Motor neuron (in vitro differentiated cells): ENCODE measurements at regions not wholly inside any gene's neighbourhood (a gene's known extent, or its start where the extent isn't known, plus 50 kb on each side); places are given as distances from the start of the nearest gene placed in this dataset.
A peak's percentile ranks its signal among the peaks of the same experiment; 100 is the strongest.
"Not testable (repeated sequence)": the region's sequence is repeated elsewhere in the genome, so short reads cannot be mapped to it uniquely, and the experiment has no call there.

Source experiments
- ATAC-seq, 8 experiments: fragments of 200-7000 bp; cut with Tn5 transposase; replicated peaks in 6 of 8; 2 replicates each; pipeline ENCODE4 v1.8.0; 2021; ENCODE audit warnings: mild to moderate bottlenecking in 8 of 8, moderate library complexity in 8 of 8
- H3K27ac ChIP-seq, 2 donors: fragments of 250-450 bp; sonication (Bioruptor Pico); 2 replicates each; pipeline ENCODE4 v1.9.0; 2021; ENCODE audit warnings: antibody characterized with exemption in 2 of 2, mild to moderate bottlenecking in 2 of 2, moderate library complexity in 1 of 2
- H3K4me1 ChIP-seq, 2 donors: fragments of 250-450 bp; sonication (Bioruptor Pico); replicated peaks in 1 of 2; 2 replicates each; pipeline ENCODE4 v1.6.1; 2021; ENCODE audit warnings: antibody characterized with exemption in 2 of 2, mild to moderate bottlenecking in 2 of 2, moderate library complexity in 1 of 2
- H3K4me3 ChIP-seq, 5 donors: fragments of 250-450 bp; sonication (Bioruptor Pico); 2 replicates each; pipeline ENCODE4 v1.9.0; 2021; ENCODE audit warnings: antibody characterized with exemption in 5 of 5, mild to moderate bottlenecking in 5 of 5, moderate library complexity in 4 of 5
- WGBS, 10 experiments: fragments of 450-650 bp; shearing (Covaris generic); methylation state at CpG; one replicate each; pipeline ENCODE4 v1.0.0; 2022; 5-methylcytosine and 5-hydroxymethylcytosine counted together
- in situ Hi-C, 9 experiments: fragments of 400-800 bp; cut with MboI; loops; one replicate each; pipeline ENCODE4 v1.15.0; 2021; ENCODE audit warnings: low sequenced_read_pairs in 9 of 9, low pct_unique_long_range_greater_than_20kb in 2 of 9; ENCODE audit not compliant: unreplicated experiment in 9 of 9

- ATAC-seq, result no peak
- WGBS, 10 experiments, result 0 to 73% (median 41%) methylated on average over 1 of the region's 1 CpG; no CpG with 5 or more reads in 2 of the 10 experiments
- Histone ChIP-seq H3K4me1 (no peaks in the 10 kb centered on the region), H3K27ac (no peak overlapping the region), H3K4me3 (no peak overlapping the region)
- in situ Hi-C loops, result no loop called here
Observed at GRCh38 chr2:75846683-75847190, 136.0 kb upstream of the GCFC2 start.

DNA sequence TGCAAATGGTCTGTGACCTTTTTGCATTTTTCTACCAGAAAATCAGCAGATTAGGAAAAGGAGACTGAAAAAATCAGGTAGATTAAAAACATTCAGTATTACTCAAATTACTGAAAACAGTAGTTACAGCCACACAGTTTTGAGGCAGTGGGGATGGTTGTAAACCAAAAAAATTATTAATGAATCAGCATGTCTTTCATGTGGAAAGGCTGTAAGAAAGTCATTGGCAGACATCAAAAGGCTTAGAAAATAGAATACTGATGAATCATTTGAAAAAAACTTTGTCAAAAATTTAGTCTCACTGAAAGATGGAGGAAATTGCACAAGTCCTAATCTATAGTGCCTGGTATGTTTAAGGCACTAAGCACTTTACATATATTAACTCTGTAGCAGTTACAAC is 133.9 kb upstream of the GCFC2 start:
- no peak overlapping the region for H3K4me3 ChIP-seq
- in situ Hi-C loops, result no loop called here
- H3K27ac ChIP-seq, result no peak overlapping the region
- H3K4me1 ChIP-seq, result no peaks in the 10 kb centered on the region
- ATAC-seq, result peak in 2 of 8 experiments; percentile 27 to 60

DNA sequence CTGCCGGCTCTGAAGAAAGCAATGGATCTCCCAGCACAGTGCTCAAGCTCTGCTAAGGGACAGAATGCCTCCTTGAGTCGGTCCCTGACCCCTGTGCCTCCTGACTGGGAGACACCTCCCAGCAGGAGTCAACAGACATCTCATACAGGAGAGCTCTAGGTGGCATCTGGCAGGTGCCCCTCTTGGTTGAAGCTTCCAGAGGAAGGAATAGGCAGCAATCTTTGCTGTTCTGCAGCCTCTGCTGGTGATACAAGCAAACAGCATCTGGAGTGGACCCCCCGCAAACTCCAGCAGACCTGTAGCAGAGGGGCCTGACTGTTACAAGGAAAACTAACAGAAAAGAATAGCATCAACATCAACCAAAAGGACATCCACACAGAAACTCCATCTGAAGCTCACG is 123.9 kb upstream of the GCFC2 start:
- H3K27ac ChIP-seq, ATAC-seq, H3K4me3 ChIP-seq, in situ Hi-C loops, H3K4me1 ChIP-seq: not testable (repeated sequence)
- 18 to 100% (median 88%) methylated on average over 1 to 2 of the region's 4 CpGs; no CpG with 5 or more reads in 1 of the 10 experiments for WGBS, 10 experiments

DNA sequence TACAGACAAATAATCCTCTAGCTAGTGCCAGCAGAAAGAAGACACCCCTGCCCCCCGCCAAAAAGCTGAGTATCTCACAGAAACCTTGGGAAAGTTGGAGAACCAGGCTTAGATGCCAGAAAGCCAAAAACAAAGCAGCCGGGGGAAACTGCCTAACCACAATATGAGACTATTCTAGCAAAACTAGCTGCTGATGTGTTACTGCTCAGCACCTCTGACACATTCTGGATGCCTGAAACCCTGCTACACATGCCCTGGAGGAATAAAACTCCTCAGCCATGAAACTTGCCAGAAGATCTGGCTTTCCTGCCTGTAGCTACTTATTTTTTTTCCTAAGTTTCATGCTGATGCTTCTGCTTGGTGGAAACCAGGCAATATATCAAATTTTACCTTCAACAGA is 122.7 kb upstream of the GCFC2 start:
- 0 to 100% (median 67%) methylated on average over 1 to 2 of the region's 2 CpGs; no CpG with 5 or more reads in 2 of the 10 experiments for WGBS, 10 experiments
- Histone ChIP-seq H3K27ac (no peak overlapping the region), H3K4me3 (no peak overlapping the region), H3K4me1 (no peaks in the 10 kb centered on the region)
- peak in 2 of 8 experiments; percentile 55 to 88 for ATAC-seq
- in situ Hi-C loops, result no loop called here

DNA sequence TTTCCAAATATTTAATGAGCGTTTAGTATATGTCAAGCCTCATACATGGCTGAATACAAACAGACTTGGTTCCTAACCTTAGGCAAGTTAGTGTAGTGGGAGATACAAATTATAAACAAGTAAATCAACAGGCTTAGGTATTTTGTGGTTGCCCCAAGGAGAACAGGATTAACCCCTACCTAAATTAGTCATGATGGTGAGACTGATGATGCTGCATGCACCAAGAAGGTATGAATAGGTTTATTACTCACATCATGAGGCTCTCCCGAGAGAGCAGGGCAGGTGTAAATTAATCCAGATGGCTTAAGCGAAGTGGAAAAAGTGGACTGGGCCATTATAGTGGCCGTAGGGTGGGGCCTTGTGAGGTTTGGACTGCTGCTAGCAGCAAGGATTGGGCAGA is 118.1 kb upstream of the GCFC2 start:
- WGBS, 10 experiments, result 34 to 100% (median 80%) methylated on average over 1 to 4 of the region's 4 CpGs; no CpG with 5 or more reads in 1 of the 10 experiments
- no peak for ATAC-seq
- H3K4me3 ChIP-seq, result no peak overlapping the region
- no peak overlapping the region for H3K27ac ChIP-seq
- no peaks in the 10 kb centered on the region for H3K4me1 ChIP-seq
- in situ Hi-C loops, result no loop called here

DNA sequence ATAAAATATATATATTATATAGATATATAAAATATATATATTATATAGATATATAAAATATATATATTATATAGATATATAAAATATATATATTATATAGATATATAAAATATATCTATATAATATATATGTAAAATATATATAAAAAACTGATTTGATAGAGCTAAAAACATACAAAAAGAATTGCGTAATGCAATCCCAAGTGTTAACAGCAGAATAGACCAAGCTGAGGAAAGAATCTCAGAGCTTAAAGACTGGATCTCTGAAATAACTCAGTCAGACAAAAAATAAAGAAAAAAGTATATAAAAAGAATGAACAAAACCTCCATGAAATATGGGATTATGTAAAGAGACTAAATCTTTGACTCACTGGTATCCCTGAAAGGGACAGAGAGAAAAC is 112.8 kb upstream of the GCFC2 start:
- WGBS, 10 experiments, result 13 to 100% (median 100%) methylated on average over 1 of the region's 1 CpG; no CpG with 5 or more reads in 3 of the 10 experiments

DNA sequence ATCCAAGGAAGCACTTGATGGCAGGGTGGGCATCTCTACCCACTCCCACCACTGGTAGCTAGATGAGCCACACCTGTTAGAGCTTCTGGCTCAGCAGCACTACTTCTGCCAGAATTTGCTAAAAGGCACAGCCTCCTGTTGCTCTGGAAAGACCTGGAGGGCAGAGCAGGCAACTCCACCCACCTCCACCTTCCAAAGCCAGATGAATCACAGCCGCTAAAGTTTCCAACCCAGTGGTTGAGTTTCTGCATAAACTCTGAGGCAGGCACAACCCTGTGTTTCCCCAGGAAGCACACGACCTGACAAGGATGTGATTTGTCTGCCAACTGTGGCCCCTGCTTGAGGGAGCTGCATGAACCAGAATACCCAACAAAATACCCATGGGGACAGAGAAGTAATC is 111.6 kb upstream of the GCFC2 start:
- in situ Hi-C loops, result no loop called here
- peak in 2 of 8 experiments; percentile 55 to 93 for ATAC-seq
- Histone ChIP-seq H3K4me1 (no peaks in the 10 kb centered on the region), H3K4me3 (no peak overlapping the region), H3K27ac (no peak overlapping the region)
- 0 to 100% (median 58%) methylated on average over 1 to 2 of the region's 2 CpGs; no CpG with 5 or more reads in 5 of the 10 experiments for WGBS, 10 experiments

More for the DNA sequence above, 112.8 kb upstream of the GCFC2 start:
- H3K4me3 ChIP-seq, ATAC-seq, H3K4me1 ChIP-seq, in situ Hi-C loops, H3K27ac ChIP-seq: not testable (repeated sequence)

- WGBS, 10 experiments, result 0 to 63% (median 60%) methylated on average over 1 to 3 of the region's 3 CpGs; no CpG with 5 or more reads in 4 of the 10 experiments
- no peak for ATAC-seq
- in situ Hi-C loops, result no loop called here
- no peaks in the 10 kb centered on the region for H3K4me1 ChIP-seq
- H3K4me3 ChIP-seq, result no peak overlapping the region
- no peak overlapping the region for H3K27ac ChIP-seq
Observed at GRCh38 chr2:75820693-75821092, 110.0 kb upstream of the GCFC2 start.

DNA sequence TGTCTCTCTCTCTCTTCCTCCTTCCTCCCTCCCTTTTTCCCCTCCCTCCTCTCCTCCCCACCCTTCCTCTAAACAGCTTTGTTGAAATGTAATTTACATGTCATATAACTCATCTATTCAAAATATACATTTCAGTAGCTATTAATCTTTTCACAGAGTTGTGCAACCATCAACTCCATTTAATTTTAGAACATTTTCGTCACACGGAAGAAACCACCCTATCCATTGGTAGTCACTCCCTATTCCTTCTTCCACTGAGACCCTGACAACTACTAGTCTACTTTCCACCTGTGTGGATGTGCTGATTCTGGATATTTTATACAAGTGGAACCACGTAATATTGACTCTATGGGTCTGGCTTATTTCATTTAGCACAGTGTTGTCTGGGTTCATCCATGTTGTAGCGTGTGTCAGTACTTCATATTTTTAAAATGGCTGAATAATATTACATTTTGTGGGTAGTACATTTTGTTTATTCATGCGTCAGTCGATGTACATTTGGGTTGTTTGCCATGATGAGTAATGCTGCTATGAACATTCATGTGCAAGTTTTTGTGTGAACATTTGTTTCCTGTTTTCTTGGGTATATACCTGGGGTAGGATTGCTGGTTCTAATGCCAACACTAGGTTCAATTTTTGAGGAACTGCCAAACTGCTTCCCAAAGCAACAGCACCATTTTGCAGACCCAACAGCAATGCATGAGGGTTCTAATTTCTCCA is 100.1 kb upstream of the GCFC2 start:
- H3K27ac ChIP-seq, result no peak overlapping the region
- WGBS, 10 experiments, result 0 to 100% (median 86%) methylated on average over 1 to 6 of the region's 6 CpGs
- H3K4me1 ChIP-seq, result no peaks in the 10 kb centered on the region
- ATAC-seq, result peak in 2 of 8 experiments; percentile 62 to 71
- no peak overlapping the region for H3K4me3 ChIP-seq
- in situ Hi-C loops, result no loop called here

DNA sequence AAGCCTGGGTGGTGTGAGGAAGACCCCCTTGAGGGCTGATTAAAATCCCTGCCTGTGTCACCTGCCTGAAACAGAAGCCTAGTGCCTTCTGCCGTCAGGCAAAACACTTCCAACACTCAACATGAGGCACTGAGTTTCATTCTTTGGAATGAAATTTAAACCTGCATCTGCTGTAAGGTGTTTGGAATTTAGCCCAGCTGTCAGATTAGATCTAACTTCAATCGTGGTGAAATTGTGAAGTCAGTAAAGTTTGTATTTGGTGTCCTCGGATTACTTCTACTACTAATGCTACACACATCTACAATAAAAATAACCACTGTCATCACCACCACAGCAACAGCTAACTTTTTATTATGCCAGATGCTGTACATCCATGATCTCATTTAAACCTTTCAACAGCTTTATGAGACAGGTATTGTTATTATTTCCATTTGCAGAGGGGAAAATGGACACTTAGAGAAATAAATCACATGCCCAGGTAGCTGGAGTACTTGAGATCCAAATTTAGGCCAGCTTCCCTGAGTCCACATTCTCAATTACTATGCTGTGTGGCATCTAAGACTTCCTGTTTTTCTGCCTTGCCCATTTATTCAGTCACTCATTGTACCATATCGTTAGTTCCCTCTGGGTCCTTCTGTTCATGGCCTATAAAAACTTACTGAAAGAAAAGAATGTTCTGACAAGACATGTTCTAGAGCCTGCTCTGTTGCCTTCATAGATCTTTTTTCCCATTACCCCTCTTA is 98.2 kb upstream of the GCFC2 start:
- H3K27ac ChIP-seq, result no peak overlapping the region
- WGBS, 10 experiments, result 5 to 100% (median 74%) methylated on average over 1 to 3 of the region's 4 CpGs; no CpG with 5 or more reads in 2 of the 10 experiments
- H3K4me1 ChIP-seq, result no peaks in the 10 kb centered on the region
- ATAC-seq, result no peak
- H3K4me3 ChIP-seq, result no peak overlapping the region
- in situ Hi-C loops, result no loop called here

GRCh38 chr2:75807992-75808391 is 97.3 kb upstream of the GCFC2 start:
- no peak overlapping the region for H3K4me3 ChIP-seq
- in situ Hi-C loops, result no loop called here
- 20 to 100% (median 85%) methylated on average over 1 to 2 of the region's 2 CpGs for WGBS, 10 experiments
- H3K4me1 ChIP-seq, result no peaks in the 10 kb centered on the region
- no peak overlapping the region for H3K27ac ChIP-seq
- no peak for ATAC-seq

- ATAC-seq, result no peak
- H3K4me3 ChIP-seq, result no peak overlapping the region
- in situ Hi-C loops, result no loop called here
- WGBS, 10 experiments, result 22 to 100% (median 95%) methylated on average over 1 to 2 of the region's 2 CpGs
- no peak overlapping the region for H3K27ac ChIP-seq
- H3K4me1 ChIP-seq, result peaks cover 0 to 14% of the 10 kb centered on the region in 2 donors
Observed at GRCh38 chr2:75801234-75801982, 90.7 kb upstream of the GCFC2 start.

DNA sequence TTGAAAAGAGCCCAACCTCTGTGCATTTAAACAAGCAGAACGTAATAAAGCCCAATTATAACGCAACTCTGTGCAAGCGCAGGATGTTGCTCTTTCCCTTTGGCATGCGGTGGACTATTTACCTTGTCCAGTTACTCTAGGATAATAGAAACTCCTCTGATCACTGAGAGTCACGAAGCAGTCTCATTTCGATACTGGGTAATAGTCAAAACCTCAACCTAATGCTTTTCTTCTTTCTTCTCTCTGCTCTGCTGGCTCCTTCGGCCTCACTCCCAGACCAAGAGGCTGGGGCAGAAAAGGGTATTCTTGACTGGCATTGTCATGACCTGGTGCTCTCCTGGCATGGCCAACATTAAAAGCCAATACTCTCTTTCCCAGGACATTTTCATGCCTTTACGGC is 89.7 kb upstream of the GCFC2 start:
- H3K4me1 ChIP-seq, result peaks cover 0 to 14% of the 10 kb centered on the region in 2 donors
- H3K4me3 ChIP-seq, result no peak overlapping the region
- 32 to 100% (median 80%) methylated on average over 1 to 7 of the region's 8 CpGs; no CpG with 5 or more reads in 1 of the 10 experiments for WGBS, 10 experiments
- in situ Hi-C loops, result no loop called here
- no peak overlapping the region for H3K27ac ChIP-seq
- ATAC-seq, result no peak
